Neural progenitor cell (in vitro differentiated cells): ENCODE measurements at regions not wholly inside any gene's neighbourhood (a gene's known extent, or its start where the extent isn't known, plus 50 kb on each side); places are given as distances from the start of the nearest gene placed in this dataset.

ENCODE experiments used
- CTCF ChIP-seq: fragments of 200-600 bp; sonication (generic); IDR thresholded peaks from 2 replicates; pipeline ENCODE4 v1.5.1; 2017; ENCODE audit warnings: antibody characterized with exemption, mild to moderate bottlenecking
- EZH2 ChIP-seq: fragments of 200-600 bp; sonication (generic); IDR thresholded peaks from 2 replicates; pipeline ENCODE4 v1.6.1; 2017; ENCODE audit warnings: antibody characterized with exemption, mild to moderate bottlenecking, moderate library complexity
- EZH2phosphoT487 ChIP-seq: fragments of 200-600 bp; sonication (generic); IDR thresholded peaks from 2 replicates; pipeline ENCODE4 v1.6.1; 2017; ENCODE audit warnings: antibody characterized with exemption

- TF ChIP-seq CTCF, result no peak
- no peak for TF ChIP-seq EZH2
- no peak for TF ChIP-seq EZH2phosphoT487
These were observed 702.8 kb upstream of the SLC39A10 start for GRCh38 chr2:194954218-194954617.
